ENCODE measurements at regions not wholly inside any gene's neighbourhood (a gene's known extent, or its start where the extent isn't known, plus 50 kb on each side); places are given as distances from the start of the nearest gene placed in this dataset.

GRCh38 chr10:33652870-33653269 lies 318.4 kb upstream of the NRP1 start:
- TF ChIP-seq, protein P1, sequence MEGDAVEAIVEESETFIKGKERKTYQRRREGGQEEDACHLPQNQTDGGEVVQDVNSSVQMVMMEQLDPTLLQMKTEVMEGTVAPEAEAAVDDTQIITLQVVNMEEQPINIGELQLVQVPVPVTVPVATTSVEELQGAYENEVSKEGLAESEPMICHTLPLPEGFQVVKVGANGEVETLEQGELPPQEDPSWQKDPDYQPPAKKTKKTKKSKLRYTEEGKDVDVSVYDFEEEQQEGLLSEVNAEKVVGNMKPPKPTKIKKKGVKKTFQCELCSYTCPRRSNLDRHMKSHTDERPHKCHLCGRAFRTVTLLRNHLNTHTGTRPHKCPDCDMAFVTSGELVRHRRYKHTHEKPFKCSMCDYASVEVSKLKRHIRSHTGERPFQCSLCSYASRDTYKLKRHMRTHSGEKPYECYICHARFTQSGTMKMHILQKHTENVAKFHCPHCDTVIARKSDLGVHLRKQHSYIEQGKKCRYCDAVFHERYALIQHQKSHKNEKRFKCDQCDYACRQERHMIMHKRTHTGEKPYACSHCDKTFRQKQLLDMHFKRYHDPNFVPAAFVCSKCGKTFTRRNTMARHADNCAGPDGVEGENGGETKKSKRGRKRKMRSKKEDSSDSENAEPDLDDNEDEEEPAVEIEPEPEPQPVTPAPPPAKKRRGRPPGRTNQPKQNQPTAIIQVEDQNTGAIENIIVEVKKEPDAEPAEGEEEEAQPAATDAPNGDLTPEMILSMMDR (IDR thresholded peaks at IDR 0.05) = no peak
- no peak for TF ChIP-seq POLR2A (IDR thresholded peaks at IDR 0.05)
